GM19468 (cell line): ENCODE measurements at regions not wholly inside any gene's neighbourhood (a gene's known extent, or its start where the extent isn't known, plus 50 kb on each side); places are given as distances from the start of the nearest gene placed in this dataset.
"Not testable (repeated sequence)": the region's sequence is repeated elsewhere in the genome, so short reads cannot be mapped to it uniquely, and the experiment has no call there.

ENCODE experiments used
- ATAC-seq: cut with Tn5 transposase; IDR thresholded peaks from one replicate; pipeline ENCODE4 v1.9.1; 2021; ENCODE audit warnings: mild to moderate bottlenecking, moderate library complexity, moderate number of reproducible peaks; ENCODE audit not compliant: unreplicated experiment; ENCODE audit errors: extremely low read depth

- ATAC-seq, result not testable (repeated sequence)
Measured at GRCh38 chr12:31162896-31163560, 89.4 kb downstream of the DDX11 start.

GRCh38 chr12:31174293-31174692 lies 100.6 kb downstream of the DDX11 start:
- not testable (repeated sequence) for ATAC-seq

GRCh38 chr12:31177514-31177913 lies 103.9 kb downstream of the DDX11 start:
- not testable (repeated sequence) for ATAC-seq

- ATAC-seq, result not testable (repeated sequence)
Measured at GRCh38 chr12:31178875-31179274, 105.2 kb downstream of the DDX11 start.

GRCh38 chr12:31179627-31180237 lies 106.1 kb downstream of the DDX11 start:
- not testable (repeated sequence) for ATAC-seq

GRCh38 chr12:31182571-31182970 lies 108.9 kb downstream of the DDX11 start:
- ATAC-seq, result not testable (repeated sequence)

- not testable (repeated sequence) for ATAC-seq
Measured at GRCh38 chr12:31183107-31183506, 109.4 kb downstream of the DDX11 start.

- not testable (repeated sequence) for ATAC-seq
Measured at GRCh38 chr12:31183899-31184298, 110.2 kb downstream of the DDX11 start.

- not testable (repeated sequence) for ATAC-seq
Measured at GRCh38 chr12:31184667-31185066, 111.0 kb downstream of the DDX11 start.

GRCh38 chr12:31192689-31193088 lies 119.0 kb downstream of the DDX11 start:
- ATAC-seq, result not testable (repeated sequence)

- not testable (repeated sequence) for ATAC-seq
Measured at GRCh38 chr12:31195620-31196019, 122.0 kb downstream of the DDX11 start.

- not testable (repeated sequence) for ATAC-seq
Measured at GRCh38 chr12:31199476-31199875, 125.8 kb downstream of the DDX11 start.

- no peak for ATAC-seq
Measured at GRCh38 chr12:31201382-31201781, 124.6 kb downstream of the SINHCAF start.

GRCh38 chr12:31203261-31203660 lies 122.7 kb downstream of the SINHCAF start:
- no peak for ATAC-seq

GRCh38 chr12:31205054-31205453 lies 120.9 kb downstream of the SINHCAF start:
- ATAC-seq, result peak; percentile 84

GRCh38 chr12:31206038-31206670 lies 119.8 kb downstream of the SINHCAF start:
- ATAC-seq, result no peak

GRCh38 chr12:31207799-31208465 lies 118.0 kb downstream of the SINHCAF start:
- ATAC-seq, result no peak

GRCh38 chr12:31210104-31210503 lies 115.8 kb downstream of the SINHCAF start:
- no peak for ATAC-seq

- no peak for ATAC-seq
Measured at GRCh38 chr12:31210541-31210940, 115.4 kb downstream of the SINHCAF start.

- no peak for ATAC-seq
Measured at GRCh38 chr12:31214626-31215517, 111.1 kb downstream of the SINHCAF start.
